ENCODE measurements at regions not wholly inside any gene's neighbourhood (a gene's known extent, or its start where the extent isn't known, plus 50 kb on each side); places are given as distances from the start of the nearest gene placed in this dataset.

GRCh38 chr9:86508208-86508903 is 154.1 kb upstream of the TUT7 start:
- no peak overlapping the region for H3K4me3 Mint-ChIP-seq
- no peaks in the 10 kb centered on the region for H3K4me1 Mint-ChIP-seq

DNA sequence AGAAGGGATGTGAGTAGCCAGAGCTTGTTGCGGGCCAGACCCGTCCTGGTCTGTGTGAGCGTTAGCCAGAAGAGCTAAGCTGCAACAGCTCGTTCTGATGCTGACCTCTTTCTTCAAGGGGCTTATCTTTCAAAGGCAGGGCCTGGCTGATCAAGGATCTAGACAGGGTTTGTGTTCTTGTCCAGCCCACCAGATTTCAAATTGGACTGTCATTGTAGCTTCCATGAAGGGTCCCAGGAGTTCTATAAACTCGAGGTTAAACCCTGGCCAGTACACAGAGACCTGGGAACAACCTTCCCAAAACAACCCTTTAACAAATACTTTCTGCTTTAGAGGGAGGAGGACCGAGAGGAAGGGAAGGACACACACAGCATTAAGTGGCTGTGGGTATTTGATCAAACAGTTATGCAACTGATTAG is 153.0 kb upstream of the TUT7 start:
- WGBS (ENCODE audit: insufficient coverage) = 89% methylated on average over 4 of the region's 6 CpGs
- H3K27me3 Mint-ChIP-seq = peaks cover 18% of the 10 kb centered on the region
- no peaks in the 10 kb centered on the region for H3K4me1 ChIP-seq (ENCODE audit: control insufficient read depth in 2 of 2, insufficient read depth in 2 of 2, low read length in 2 of 2)
- no peak overlapping the region for H2AFZ ChIP-seq (ENCODE audit: insufficient read depth, low read depth, low read length, poor library complexity, severe bottlenecking)
- TF ChIP-seq, protein P1, sequence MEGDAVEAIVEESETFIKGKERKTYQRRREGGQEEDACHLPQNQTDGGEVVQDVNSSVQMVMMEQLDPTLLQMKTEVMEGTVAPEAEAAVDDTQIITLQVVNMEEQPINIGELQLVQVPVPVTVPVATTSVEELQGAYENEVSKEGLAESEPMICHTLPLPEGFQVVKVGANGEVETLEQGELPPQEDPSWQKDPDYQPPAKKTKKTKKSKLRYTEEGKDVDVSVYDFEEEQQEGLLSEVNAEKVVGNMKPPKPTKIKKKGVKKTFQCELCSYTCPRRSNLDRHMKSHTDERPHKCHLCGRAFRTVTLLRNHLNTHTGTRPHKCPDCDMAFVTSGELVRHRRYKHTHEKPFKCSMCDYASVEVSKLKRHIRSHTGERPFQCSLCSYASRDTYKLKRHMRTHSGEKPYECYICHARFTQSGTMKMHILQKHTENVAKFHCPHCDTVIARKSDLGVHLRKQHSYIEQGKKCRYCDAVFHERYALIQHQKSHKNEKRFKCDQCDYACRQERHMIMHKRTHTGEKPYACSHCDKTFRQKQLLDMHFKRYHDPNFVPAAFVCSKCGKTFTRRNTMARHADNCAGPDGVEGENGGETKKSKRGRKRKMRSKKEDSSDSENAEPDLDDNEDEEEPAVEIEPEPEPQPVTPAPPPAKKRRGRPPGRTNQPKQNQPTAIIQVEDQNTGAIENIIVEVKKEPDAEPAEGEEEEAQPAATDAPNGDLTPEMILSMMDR (IDR thresholded peaks at IDR 0.05) = no peak
- TF ChIP-seq EZH2 (IDR thresholded peaks at IDR 0.05; ENCODE audit: borderline replicate concordance, insufficient read depth, low read depth, low read length, poor library complexity, severe bottlenecking) = no peak
- no peaks in the 10 kb centered on the region for H3K79me2 ChIP-seq (ENCODE audit: control insufficient read depth, insufficient read depth, low read length)
- H3K4me1 Mint-ChIP-seq = no peaks in the 10 kb centered on the region
- no peak for DNase-seq
- no peak overlapping the region for H3K4me3 Mint-ChIP-seq
- no peak overlapping the region for H3K27ac Mint-ChIP-seq
- CTCF ChIA-PET = no interaction called here
- no peak overlapping the region for H3K4me3 ChIP-seq (ENCODE audit: control extremely low read depth in 1 of 5, extremely low read depth in 1 of 5, insufficient read depth in 1 of 5, low read depth in 2 of 5, low read length in 4 of 5)
- H3K27me3 ChIP-seq (replicated peaks in 1 of 4; ENCODE audit: control extremely low read depth in 1 of 4, control insufficient read depth in 3 of 4, insufficient read depth in 4 of 4, low read length in 3 of 4) = peaks cover 0 to 5% (median 0%) of the 10 kb centered on the region in 4 experiments
- no peaks in the 10 kb centered on the region for H3K9me3 Mint-ChIP-seq (ENCODE audit: insufficient read depth)
- no peak overlapping the region for H3K9ac ChIP-seq (ENCODE audit: low read length)
- H3K36me3 ChIP-seq (replicated peaks in 1 of 2; ENCODE audit: control extremely low read depth in 1 of 2, control insufficient read depth in 1 of 2, extremely low read depth in 1 of 2, insufficient read depth in 2 of 2, low read length in 1 of 2) = no peaks in the 10 kb centered on the region
- intact Hi-C loops (cut with micrococcal nuclease) = no loop called here
- no peaks in the 10 kb centered on the region for H3K9me3 ChIP-seq (ENCODE audit: control extremely low read depth in 1 of 3, control insufficient read depth in 2 of 3, insufficient read depth in 1 of 3, low read length in 2 of 3)
- no peak for ATAC-seq (ENCODE audit: low read depth)
- no peak overlapping the region for H3K27ac ChIP-seq (ENCODE audit: low read length in 2 of 2)
- H3K4me2 ChIP-seq (replicated peaks; ENCODE audit: low read depth, low read length, poor library complexity, severe bottlenecking) = no peak overlapping the region
- no peaks in the 10 kb centered on the region for H4K20me1 ChIP-seq (ENCODE audit: control insufficient read depth, insufficient read depth, low read length, poor library complexity, severe bottlenecking)
- POLR2A ChIA-PET = no interaction called here

More at GRCh38 chr9:86508208-86508903, 154.1 kb upstream of the TUT7 start:
- ChIA-PET CTCF (no interaction called here), POLR2A (no interaction called here)
- Histone ChIP-seq H3K27me3 (replicated peaks in 1 of 4; ENCODE audit: control extremely low read depth in 1 of 4, control insufficient read depth in 3 of 4, insufficient read depth in 4 of 4, low read length in 3 of 4) (peaks cover 0 to 5% (median 0%) of the 10 kb centered on the region in 4 experiments), H2AFZ (ENCODE audit: insufficient read depth, low read depth, low read length, poor library complexity, severe bottlenecking) (no peak overlapping the region), H3K36me3 (replicated peaks in 1 of 2; ENCODE audit: control extremely low read depth in 1 of 2, control insufficient read depth in 1 of 2, extremely low read depth in 1 of 2, insufficient read depth in 2 of 2, low read length in 1 of 2) (no peaks in the 10 kb centered on the region), H3K79me2 (ENCODE audit: control insufficient read depth, insufficient read depth, low read length) (no peaks in the 10 kb centered on the region), H3K4me3 (ENCODE audit: control extremely low read depth in 1 of 5, extremely low read depth in 1 of 5, insufficient read depth in 1 of 5, low read depth in 2 of 5, low read length in 4 of 5) (no peak overlapping the region), H3K9ac (ENCODE audit: low read length) (no peak overlapping the region), H3K4me1 (ENCODE audit: control insufficient read depth in 2 of 2, insufficient read depth in 2 of 2, low read length in 2 of 2) (no peaks in the 10 kb centered on the region), H4K20me1 (ENCODE audit: control insufficient read depth, insufficient read depth, low read length, poor library complexity, severe bottlenecking) (no peaks in the 10 kb centered on the region), H3K4me2 (replicated peaks; ENCODE audit: low read depth, low read length, poor library complexity, severe bottlenecking) (no peak overlapping the region), H3K9me3 (ENCODE audit: control extremely low read depth in 1 of 3, control insufficient read depth in 2 of 3, insufficient read depth in 1 of 3, low read length in 2 of 3) (no peaks in the 10 kb centered on the region), H3K27ac (ENCODE audit: low read length in 2 of 2) (no peak overlapping the region)
- WGBS (ENCODE audit: insufficient coverage) = no CpG with 5 or more reads among the region's 6 CpGs
- ATAC-seq (ENCODE audit: low read depth) (no peak), DNase-seq (no peak)
- no peak for TF ChIP-seq EZH2 (IDR thresholded peaks at IDR 0.05; ENCODE audit: borderline replicate concordance, insufficient read depth, low read depth, low read length, poor library complexity, severe bottlenecking)
- TF ChIP-seq, protein P1 (IDR thresholded peaks at IDR 0.05) = no peak
- intact Hi-C loops (cut with micrococcal nuclease) = no loop called here
- H3K27me3 Mint-ChIP-seq = peaks cover 14% of the 10 kb centered on the region
- H3K27ac Mint-ChIP-seq = no peak overlapping the region
- no peaks in the 10 kb centered on the region for H3K9me3 Mint-ChIP-seq (ENCODE audit: insufficient read depth)
